H4 (cell line): ENCODE measurements at regions not wholly inside any gene's neighbourhood (a gene's known extent, or its start where the extent isn't known, plus 50 kb on each side); places are given as distances from the start of the nearest gene placed in this dataset.
"Not testable (repeated sequence)": the region's sequence is repeated elsewhere in the genome, so short reads cannot be mapped to it uniquely, and the experiment has no call there.

Experiments used
- DNase-seq: peaks from one replicate; pipeline ENCODE4 v3.0.0-alpha.2; 2015; ENCODE audit warnings: low spot score

- not testable (repeated sequence) for DNase-seq
Measured at GRCh38 chrX:132302687-132303086, 83.4 kb upstream of the RAP2C start.

GRCh38 chrX:132294776-132295495 lies 75.7 kb upstream of the RAP2C start:
- DNase-seq: no peak

- DNase-seq: no peak
Measured at GRCh38 chrX:132294192-132294591, 74.9 kb upstream of the RAP2C start.

GRCh38 chrX:132292793-132293192 lies 73.5 kb upstream of the RAP2C start:
- DNase-seq: peak; percentile 47

- DNase-seq: no peak
Measured at GRCh38 chrX:132277953-132278614, 58.8 kb upstream of the RAP2C start.

GRCh38 chrX:132272826-132273225 lies 53.6 kb upstream of the RAP2C start:
- DNase-seq: no peak

- no peak for DNase-seq
Measured at GRCh38 chrX:132271311-132271778, 52.1 kb upstream of the RAP2C start.

GRCh38 chrX:132270699-132271098 lies 51.5 kb upstream of the RAP2C start:
- DNase-seq: peak; percentile 12

GRCh38 chrX:132270021-132270420 lies 50.8 kb upstream of the RAP2C start:
- no peak for DNase-seq
